ENCODE measurements at regions not wholly inside any gene's neighbourhood (a gene's known extent, or its start where the extent isn't known, plus 50 kb on each side); places are given as distances from the start of the nearest gene placed in this dataset.

DNA sequence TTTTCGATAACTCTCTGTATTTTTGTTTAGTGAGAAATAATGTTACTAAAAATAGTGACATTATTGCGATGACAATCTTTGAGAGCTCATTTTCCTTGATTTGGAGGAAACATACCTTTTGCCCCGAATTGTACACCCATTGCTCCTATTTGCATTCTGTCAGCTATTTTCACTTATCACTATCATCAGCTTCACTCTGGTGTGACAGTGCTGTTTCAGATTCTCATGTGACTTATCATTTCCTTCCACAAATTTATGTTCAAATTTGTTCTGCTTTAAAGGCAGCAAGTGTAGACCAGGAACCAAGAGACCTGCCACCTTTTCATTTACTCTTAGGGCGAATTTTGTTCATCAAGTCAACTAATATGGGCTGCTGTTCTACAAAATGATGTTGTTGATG lies 179.4 kb downstream of the RBM46 start:
- TF ChIP-seq, protein P1, sequence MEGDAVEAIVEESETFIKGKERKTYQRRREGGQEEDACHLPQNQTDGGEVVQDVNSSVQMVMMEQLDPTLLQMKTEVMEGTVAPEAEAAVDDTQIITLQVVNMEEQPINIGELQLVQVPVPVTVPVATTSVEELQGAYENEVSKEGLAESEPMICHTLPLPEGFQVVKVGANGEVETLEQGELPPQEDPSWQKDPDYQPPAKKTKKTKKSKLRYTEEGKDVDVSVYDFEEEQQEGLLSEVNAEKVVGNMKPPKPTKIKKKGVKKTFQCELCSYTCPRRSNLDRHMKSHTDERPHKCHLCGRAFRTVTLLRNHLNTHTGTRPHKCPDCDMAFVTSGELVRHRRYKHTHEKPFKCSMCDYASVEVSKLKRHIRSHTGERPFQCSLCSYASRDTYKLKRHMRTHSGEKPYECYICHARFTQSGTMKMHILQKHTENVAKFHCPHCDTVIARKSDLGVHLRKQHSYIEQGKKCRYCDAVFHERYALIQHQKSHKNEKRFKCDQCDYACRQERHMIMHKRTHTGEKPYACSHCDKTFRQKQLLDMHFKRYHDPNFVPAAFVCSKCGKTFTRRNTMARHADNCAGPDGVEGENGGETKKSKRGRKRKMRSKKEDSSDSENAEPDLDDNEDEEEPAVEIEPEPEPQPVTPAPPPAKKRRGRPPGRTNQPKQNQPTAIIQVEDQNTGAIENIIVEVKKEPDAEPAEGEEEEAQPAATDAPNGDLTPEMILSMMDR (IDR thresholded peaks at IDR 0.05; ENCODE audit: low read depth, low read length, poor library complexity, severe bottlenecking) = no peak
- no peak for TF ChIP-seq EZH2phosphoT487 (IDR thresholded peaks at IDR 0.05; ENCODE audit: borderline replicate concordance, low read length)
